ENCODE measurements at regions not wholly inside any gene's neighbourhood (a gene's known extent, or its start where the extent isn't known, plus 50 kb on each side); places are given as distances from the start of the nearest gene placed in this dataset.

DNA sequence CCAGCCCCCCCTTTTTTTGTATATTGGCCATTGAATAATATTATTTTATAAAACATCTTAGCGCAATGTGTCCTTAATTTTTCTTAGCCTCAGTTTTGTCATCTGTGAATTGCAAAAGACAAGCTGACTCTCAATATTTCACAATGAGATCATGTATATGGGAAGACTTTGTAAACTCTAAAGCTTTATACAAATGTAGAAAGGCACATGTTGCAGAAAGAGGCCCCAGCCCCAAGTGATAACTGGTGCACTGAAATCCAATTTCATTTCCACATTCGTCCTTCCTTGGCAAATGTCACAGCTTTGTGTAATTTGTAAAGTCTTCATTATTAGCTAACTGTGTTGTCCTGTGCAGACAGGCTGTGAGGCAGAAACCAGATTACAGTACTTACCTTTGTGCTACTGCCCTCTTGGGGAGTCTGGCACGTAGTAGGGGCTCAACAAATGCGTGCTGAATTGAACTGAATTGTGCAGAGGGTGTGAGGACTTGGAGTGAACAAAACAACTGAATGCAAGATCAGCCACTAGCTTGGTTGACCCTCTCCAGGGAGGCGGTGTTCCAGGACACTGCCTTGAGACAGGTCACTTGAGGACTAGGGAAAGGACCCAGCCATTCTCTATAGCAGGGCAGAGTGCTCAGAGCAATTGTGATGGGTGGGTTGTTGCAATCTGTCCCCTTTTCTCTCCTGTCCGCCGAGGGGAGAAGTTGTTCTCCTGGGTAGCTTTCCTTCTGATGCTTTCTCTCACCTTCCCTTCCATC is 74.6 kb downstream of the LMO4 start:
- TF ChIP-seq POLR2A (IDR thresholded peaks at IDR 0.05; ENCODE audit: low read length) (no peak), GATA1 (IDR thresholded peaks at IDR 0.05; ENCODE audit: low read depth, low read length) (no peak)

All from erythroblast (primary cell).